ENCODE measurements at regions not wholly inside any gene's neighbourhood (a gene's known extent, or its start where the extent isn't known, plus 50 kb on each side); places are given as distances from the start of the nearest gene placed in this dataset.

- ATAC-seq (no peak), DNase-seq (no peak)
- intact Hi-C loops (cut with DNase I), result no loop called here
- WGBS, 4 donors, result 69 to 79% (median 73%) methylated on average over 2 of the region's 2 CpGs
- Histone ChIP-seq H3K4me1 (no peaks in the 10 kb centered on the region), H3K4me3 (no peak overlapping the region), H3K36me3 (no peaks in the 10 kb centered on the region), H3K27ac (no peak overlapping the region), H3K9me3 (peaks cover 0 to 5% (median 0%) of the 10 kb centered on the region in 12 donors), H3K27me3 (no peaks in the 10 kb centered on the region)
- TF ChIP-seq POLR2A (IDR thresholded peaks at IDR 0.05) (no peak), CTCF (IDR thresholded peaks at IDR 0.05) (no peak)
These were observed 1143.8 kb upstream of the MAP3K7 start for GRCh38 chr6:91730710-91731109.

GRCh38 chr6:91720324-91720723, 1133.5 kb upstream of the MAP3K7 start:
- 42 to 67% (median 51%) methylated on average over 1 of the region's 1 CpG for WGBS, 4 donors
- intact Hi-C loops (cut with DNase I), result no loop called here
- H3K36me3 ChIP-seq, result no peaks in the 10 kb centered on the region
- peaks cover 0 to 12% (median 0%) of the 10 kb centered on the region in 12 donors for H3K9me3 ChIP-seq
- H3K4me3 ChIP-seq, result no peak overlapping the region
- no peaks in the 10 kb centered on the region for H3K27me3 ChIP-seq
- no peak overlapping the region for H3K27ac ChIP-seq
- ATAC-seq (no peak), DNase-seq (no peak)
- H3K4me1 ChIP-seq, result no peaks in the 10 kb centered on the region
- TF ChIP-seq CTCF (IDR thresholded peaks at IDR 0.05) (no peak), POLR2A (IDR thresholded peaks at IDR 0.05) (no peak)

- no peak for TF ChIP-seq CTCF (IDR thresholded peaks at IDR 0.05)
- TF ChIP-seq POLR2A (IDR thresholded peaks at IDR 0.05), result no peak
- Histone ChIP-seq H3K9me3 (peaks cover 0 to 3% (median 0%) of the 10 kb centered on the region in 12 donors), H3K27ac (no peak overlapping the region), H3K36me3 (no peaks in the 10 kb centered on the region), H3K4me3 (no peak overlapping the region), H3K27me3 (no peaks in the 10 kb centered on the region), H3K4me1 (no peaks in the 10 kb centered on the region)
- WGBS, 4 donors, result 19 to 44% (median 34%) methylated on average over 1 of the region's 1 CpG
- intact Hi-C loops (cut with DNase I), result no loop called here
- DNase-seq (no peak), ATAC-seq (no peak)
These were observed 1132.5 kb upstream of the MAP3K7 start for GRCh38 chr6:91719414-91719813.

GRCh38 chr6:91718198-91718597, 1131.3 kb upstream of the MAP3K7 start:
- H3K27me3 ChIP-seq, result no peaks in the 10 kb centered on the region
- WGBS, 4 donors, result 68 to 90% (median 74%) methylated on average over 2 of the region's 2 CpGs
- H3K9me3 ChIP-seq, result no peaks in the 10 kb centered on the region
- no peak overlapping the region for H3K4me3 ChIP-seq
- H3K4me1 ChIP-seq, result no peaks in the 10 kb centered on the region
- DNase-seq (no peak), ATAC-seq (no peak)
- intact Hi-C loops (cut with DNase I), result no loop called here
- H3K27ac ChIP-seq, result no peak overlapping the region
- TF ChIP-seq CTCF (IDR thresholded peaks at IDR 0.05), result no peak
- no peak for TF ChIP-seq POLR2A (IDR thresholded peaks at IDR 0.05)
- H3K36me3 ChIP-seq, result no peaks in the 10 kb centered on the region
